H1 (cell line): ENCODE measurements at regions not wholly inside any gene's neighbourhood (a gene's known extent, or its start where the extent isn't known, plus 50 kb on each side); places are given as distances from the start of the nearest gene placed in this dataset.

Experiments
- CTCF ChIA-PET: fragments of 300-600 bp; sonication (Branson Sonifier 250); formaldehyde crosslinking; loops from one replicate; lab custom pipeline; 2021; ENCODE audit not compliant: partially characterized antibody; lab: Charles Lee
- POLR2A ChIA-PET: fragments of 300-600 bp; sonication (Branson Sonifier 250); formaldehyde crosslinking; loops from one replicate; lab custom pipeline; 2021; ENCODE audit warnings: inconsistent platforms; ENCODE audit not compliant: partially characterized antibody; lab: Charles Lee
- DNase-seq, 2 experiments: peaks; one replicate each; pipeline versions ENCODE4 v3.0.0 to v3.0.0-alpha.2; 2010 to 2022; ENCODE audit warnings: low spot score in 2 of 2, low read depth in 1 of 2, mixed read lengths in 1 of 2
- FAIRE-seq: peaks from 2 replicates; lab custom pipeline; 2011; peaks lifted over from hg19 to GRCh38; lab: Jason Lieb, UNC
- H2AFZ ChIP-seq: 2 replicates; pipeline ENCODE4 v1.8.1; 2012; ENCODE audit warnings: low read length, inconsistent platforms
- H2AK5ac ChIP-seq: 2 replicates; pipeline ENCODE4 v1.6.1; 2013; ENCODE audit warnings: low read depth, low read length
- H2BK120ac ChIP-seq: replicated peaks from 2 replicates; pipeline ENCODE3; 2013; ENCODE audit warnings: low read depth, low read length, inconsistent platforms
- H2BK12ac ChIP-seq: 2 replicates; pipeline ENCODE4 v1.6.1; 2013; ENCODE audit warnings: low read depth, low read length
- H2BK15ac ChIP-seq: 2 replicates; pipeline ENCODE4 v1.6.1; 2013; ENCODE audit warnings: low read length
- H2BK20ac ChIP-seq: 2 replicates; pipeline ENCODE4 v1.6.1; 2013; ENCODE audit warnings: low read length
- H2BK5ac ChIP-seq: 2 replicates; pipeline ENCODE4 v1.6.1; 2013; ENCODE audit warnings: low read depth, low read length
- H3K14ac ChIP-seq: 2 replicates; pipeline ENCODE4 v1.6.1; 2013; ENCODE audit warnings: inconsistent platforms; ENCODE audit not compliant: insufficient read length
- H3K18ac ChIP-seq: 2 replicates; pipeline ENCODE4 v1.6.1; 2013; ENCODE audit warnings: low read length; ENCODE audit errors: extremely low read depth
- H3K23ac ChIP-seq: 2 replicates; pipeline ENCODE4 v1.6.1; 2013; ENCODE audit warnings: inconsistent platforms; ENCODE audit not compliant: insufficient read length
- H3K23me2 ChIP-seq: 2 replicates; pipeline ENCODE4 v1.6.1; 2013; ENCODE audit warnings: low read depth, low read length
- H3K27ac ChIP-seq: 2 replicates; pipeline ENCODE4 v1.6.1; 2011; ENCODE audit warnings: low read depth, low read length, inconsistent platforms
- H3K27me3 ChIP-seq, 4 experiments: replicated peaks in 1 of 4; 1 replicate in 1 of 4; 2 replicates in 3 of 4; pipeline versions ENCODE4 v1.6.1 to v1.8.1; 2011 to 2013; ENCODE audit warnings: low read length in 3 of 4, mild to moderate bottlenecking in 3 of 4, inconsistent platforms in 2 of 4, mixed read lengths in 2 of 4, moderate library complexity in 1 of 4; ENCODE audit not compliant: control insufficient read depth in 3 of 4, insufficient read depth in 3 of 4; ENCODE audit errors: extremely low read depth in 1 of 4
- H3K36me3 ChIP-seq, 4 experiments: 2 replicates each; pipeline versions ENCODE4 v1.6.1 to v1.8.1; 2011 to 2013; ENCODE audit warnings: mild to moderate bottlenecking in 4 of 4, low read length in 3 of 4, moderate library complexity in 2 of 4, control low read depth in 1 of 4, inconsistent platforms in 1 of 4; ENCODE audit not compliant: insufficient read depth in 4 of 4, control insufficient read depth in 2 of 4
- H3K4ac ChIP-seq: replicated peaks from 2 replicates; pipeline ENCODE3; 2013; ENCODE audit warnings: low read length, low read depth, mixed read lengths, inconsistent platforms; ENCODE audit not compliant: insufficient read length
- H3K4me1 ChIP-seq, 4 experiments: replicated peaks in 1 of 4; 1 replicate in 1 of 4; 2 replicates in 3 of 4; pipeline versions ENCODE4 v1.6.1 to v1.8.1; 2011 to 2013; ENCODE audit warnings: low read length in 3 of 4, inconsistent platforms in 2 of 4, mixed read lengths in 1 of 4; ENCODE audit not compliant: insufficient read depth in 4 of 4, control insufficient read depth in 3 of 4
- H3K4me2 ChIP-seq, 2 experiments: 2 replicates each; pipeline versions ENCODE4 v1.6.1 to v1.8.1; 2011 to 2013; ENCODE audit warnings: low read depth in 2 of 2, low read length in 2 of 2, control low read depth in 1 of 2, inconsistent platforms in 1 of 2, mild to moderate bottlenecking in 1 of 2; ENCODE audit not compliant: insufficient read depth in 1 of 2
- H3K4me3 ChIP-seq, 4 experiments: fragments of 200-600, 300-600 bp in 1 of 4; sonication (generic), shearing (Covaris generic), sonication (Bioruptor Twin) in 1 of 4; 2 replicates each; pipeline versions ENCODE4 v1.5.1 to v1.8.1; 2011 to 2016; ENCODE audit warnings: low read length in 4 of 4, low read depth in 3 of 4, control low read depth in 2 of 4, inconsistent platforms in 2 of 4, mild to moderate bottlenecking in 2 of 4, mixed read lengths in 1 of 4, moderate library complexity in 1 of 4; ENCODE audit not compliant: insufficient read depth in 2 of 4; ENCODE audit errors: extremely low read depth in 1 of 4
- H3K56ac ChIP-seq: replicated peaks from 2 replicates; pipeline ENCODE3; 2013; ENCODE audit warnings: low read depth, mild to moderate bottlenecking, mixed read lengths, low read length, inconsistent platforms; ENCODE audit not compliant: insufficient read length
- H3K79me1 ChIP-seq: 2 replicates; pipeline ENCODE4 v1.6.1; 2013; ENCODE audit warnings: low read depth, low read length, control low read depth
- H3K79me2 ChIP-seq, 2 experiments: 2 replicates each; pipeline versions ENCODE4 v1.6.1 to v1.8.1; 2012 to 2013; ENCODE audit warnings: low read length in 2 of 2, mild to moderate bottlenecking in 2 of 2, inconsistent platforms in 1 of 2; ENCODE audit not compliant: insufficient read depth in 2 of 2, control insufficient read depth in 1 of 2
- H3K9ac ChIP-seq, 4 experiments: replicated peaks in 1 of 4; 1 replicate in 1 of 4; 2 replicates in 3 of 4; pipeline versions ENCODE4 v1.6.1 to v1.8.1; 2011 to 2013; ENCODE audit warnings: low read depth in 3 of 4, low read length in 3 of 4, control low read depth in 2 of 4, mild to moderate bottlenecking in 2 of 4, moderate library complexity in 2 of 4, inconsistent platforms in 1 of 4; ENCODE audit errors: extremely low read depth in 1 of 4
- H3K9me3 ChIP-seq, 2 experiments: 2 replicates each; pipeline versions ENCODE4 v1.6.1 to v1.8.1; 2012 to 2013; ENCODE audit warnings: mild to moderate bottlenecking in 2 of 2, moderate library complexity in 2 of 2, control low read depth in 1 of 2, inconsistent platforms in 1 of 2, low read depth in 1 of 2, low read length in 1 of 2, mixed read lengths in 1 of 2; ENCODE audit not compliant: insufficient read depth in 2 of 2
- H4K20me1 ChIP-seq, 2 experiments: replicated peaks in 1 of 2; 2 replicates each; pipeline versions ENCODE3 to v1.8.1; 2011 to 2013; ENCODE audit warnings: inconsistent platforms in 2 of 2, low read length in 2 of 2, mild to moderate bottlenecking in 1 of 2; ENCODE audit not compliant: insufficient read depth in 2 of 2, control insufficient read depth in 1 of 2
- H4K5ac ChIP-seq: 2 replicates; pipeline ENCODE4 v1.6.1; 2013; ENCODE audit warnings: low read length, low read depth, mixed read lengths, inconsistent platforms; ENCODE audit not compliant: insufficient read length
- H4K8ac ChIP-seq: 2 replicates; pipeline ENCODE4 v1.8.0; 2013; ENCODE audit warnings: mild to moderate bottlenecking, moderate library complexity, low read length, inconsistent platforms; ENCODE audit not compliant: insufficient read depth; ENCODE audit errors: extremely low read depth
- H4K91ac ChIP-seq: replicated peaks from 2 replicates; pipeline ENCODE3; 2013; ENCODE audit warnings: low read length, mixed read lengths, inconsistent platforms; ENCODE audit not compliant: insufficient read length
- EZH2 ChIP-seq: fragments of 200-600 bp; sonication (generic); IDR thresholded peaks from 2 replicates; pipeline ENCODE4 v1.7.1; 2012; ENCODE audit warnings: low read depth, mild to moderate bottlenecking, moderate library complexity, low read length, inconsistent platforms; ENCODE audit not compliant: severe bottlenecking
- FOSL1 ChIP-seq: IDR thresholded peaks from 2 replicates; pipeline ENCODE4 v1.6.1; 2011; ENCODE audit warnings: mild to moderate bottlenecking, low read depth, low read length, moderate library complexity; ENCODE audit not compliant: insufficient read depth
- KDM4A ChIP-seq: IDR thresholded peaks from one replicate; pipeline ENCODE4 v1.7.1; 2012; ENCODE audit warnings: low read depth, mild to moderate bottlenecking, moderate library complexity, low read length, inconsistent platforms; ENCODE audit not compliant: severe bottlenecking
- NRF1 ChIP-seq: IDR thresholded peaks from 2 replicates; pipeline ENCODE4 v1.6.1; 2011; ENCODE audit warnings: mild to moderate bottlenecking, low read depth, low read length, improper control_type of control experiment
- POLR2AphosphoS5 ChIP-seq: IDR thresholded peaks from 2 replicates; pipeline ENCODE4 v1.6.1; 2011; ENCODE audit warnings: low read depth, low read length
- RAD21 ChIP-seq, 2 experiments: IDR thresholded peaks in 1 of 2; conservative IDR thresholded peaks in 1 of 2; 2 replicates each; pipeline ENCODE4 v1.6.1; 2011; ENCODE audit warnings: low read depth in 2 of 2, low read length in 2 of 2, improper control_type of control experiment in 1 of 2, inconsistent platforms in 1 of 2, mild to moderate bottlenecking in 1 of 2, moderate library complexity in 1 of 2
- ZNF274 ChIP-seq: IDR thresholded peaks from 2 replicates; pipeline ENCODE4 v1.7.0; 2012; ENCODE audit warnings: low read length, borderline replicate concordance; ENCODE audit errors: extremely low read depth

DNA sequence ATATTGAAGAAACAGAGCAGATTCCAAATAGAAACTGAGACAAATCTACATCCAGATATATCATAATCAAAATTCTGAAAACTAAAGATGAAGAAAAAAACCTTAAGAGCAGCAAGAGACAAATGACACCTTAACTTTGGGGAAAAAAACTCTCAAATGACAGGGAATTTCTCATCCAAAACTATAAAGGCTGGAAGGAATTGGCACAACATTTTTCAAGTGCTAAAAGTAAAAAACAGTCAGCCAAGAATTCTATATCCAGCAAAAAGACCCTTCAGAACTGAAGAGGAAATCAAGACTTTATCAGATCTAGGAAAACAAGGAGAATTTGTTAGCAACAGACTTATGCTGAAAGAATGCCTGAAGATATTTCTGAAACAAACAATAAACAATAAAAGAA is 90.3 kb upstream of the RASSF8 start:
- no peak overlapping the region for H2BK12ac ChIP-seq
- H3K4me1 ChIP-seq: no peaks in the 10 kb centered on the region
- H3K56ac ChIP-seq: no peak overlapping the region
- POLR2A ChIA-PET: no interaction called here
- no peak overlapping the region for H2AFZ ChIP-seq
- FAIRE-seq: no peak
- no peaks in the 10 kb centered on the region for H3K23me2 ChIP-seq
- H3K9ac ChIP-seq: no peak overlapping the region
- H4K5ac ChIP-seq: no peak overlapping the region
- no peaks in the 10 kb centered on the region for H3K79me1 ChIP-seq
- no peak overlapping the region for H3K18ac ChIP-seq
- no peak overlapping the region for H3K23ac ChIP-seq
- H2BK20ac ChIP-seq: no peak overlapping the region
- no peak overlapping the region for H3K4me3 ChIP-seq
- no peak overlapping the region for H4K91ac ChIP-seq
- TF ChIP-seq KDM4A: no peak
- no peak for TF ChIP-seq RAD21 (IDR thresholded peaks at IDR 0.05 in 1 of 2, conservative IDR thresholded peaks at IDR 0.05 in 1 of 2; ENCODE audit: low read depth in 2 of 2, low read length in 2 of 2)
- no peak for TF ChIP-seq NRF1
- no peak for TF ChIP-seq ZNF274
- no peak for TF ChIP-seq EZH2
- TF ChIP-seq POLR2AphosphoS5: no peak
- TF ChIP-seq FOSL1: no peak
- TF ChIP-seq, all 59 proteins: peak for 0
- Histone ChIP-seq H3K9me3 (no peaks in the 10 kb centered on the region), H3K27ac (no peak overlapping the region), H4K20me1 (no peaks in the 10 kb centered on the region), H4K8ac (no peak overlapping the region), H3K4me2 (no peak overlapping the region), H3K79me2 (no peaks in the 10 kb centered on the region), H3K4ac (no peak overlapping the region), H2BK5ac (no peak overlapping the region), H2BK120ac (no peak overlapping the region), H3K27me3 (no peaks in the 10 kb centered on the region), H3K14ac (no peak overlapping the region), H3K36me3 (no peaks in the 10 kb centered on the region), H2AK5ac (no peak overlapping the region), H2BK15ac (no peak overlapping the region)
- CTCF ChIA-PET: no interaction called here
- DNase-seq: no peak
